ENCODE measurements at regions not wholly inside any gene's neighbourhood (a gene's known extent, or its start where the extent isn't known, plus 50 kb on each side); places are given as distances from the start of the nearest gene placed in this dataset.

GRCh38 chr9:126128494-126129142 lies 198.0 kb upstream of the MVB12B start:
- no peak for TF ChIP-seq CTCF (IDR thresholded peaks at IDR 0.05; ENCODE audit: borderline replicate concordance, insufficient read depth, low read depth, low read length)
- no peak overlapping the region for H3K4me3 ChIP-seq (ENCODE audit: low read depth, low read length)

- no peak for TF ChIP-seq CTCF (IDR thresholded peaks at IDR 0.05; ENCODE audit: borderline replicate concordance, insufficient read depth, low read depth, low read length)
- H3K4me3 ChIP-seq (ENCODE audit: low read depth, low read length) = no peak overlapping the region
Measured at GRCh38 chr9:126131066-126132010, 195.3 kb upstream of the MVB12B start.

GRCh38 chr9:126132746-126133145 lies 193.9 kb upstream of the MVB12B start:
- H3K4me3 ChIP-seq (ENCODE audit: low read depth, low read length) = no peak overlapping the region

GRCh38 chr9:126144196-126144595 lies 182.4 kb upstream of the MVB12B start:
- H3K4me3 ChIP-seq (ENCODE audit: low read depth, low read length) = no peak overlapping the region

More at GRCh38 chr9:126132746-126133145, 193.9 kb upstream of the MVB12B start:
- TF ChIP-seq CTCF (IDR thresholded peaks at IDR 0.05; ENCODE audit: borderline replicate concordance, insufficient read depth, low read depth, low read length) = no peak

GRCh38 chr9:126144603-126145456 lies 181.8 kb upstream of the MVB12B start:
- no peak for TF ChIP-seq CTCF (IDR thresholded peaks at IDR 0.05; ENCODE audit: borderline replicate concordance, insufficient read depth, low read depth, low read length)
- no peak overlapping the region for H3K4me3 ChIP-seq (ENCODE audit: low read depth, low read length)

More at GRCh38 chr9:126144196-126144595, 182.4 kb upstream of the MVB12B start:
- TF ChIP-seq CTCF (IDR thresholded peaks at IDR 0.05; ENCODE audit: borderline replicate concordance, insufficient read depth, low read depth, low read length) = no peak

GRCh38 chr9:126145887-126146253 lies 180.8 kb upstream of the MVB12B start:
- no peak for TF ChIP-seq CTCF (IDR thresholded peaks at IDR 0.05; ENCODE audit: borderline replicate concordance, insufficient read depth, low read depth, low read length)
- no peak overlapping the region for H3K4me3 ChIP-seq (ENCODE audit: low read depth, low read length)

Measured in GM12875 (cell line).